Naive thymus-derived CD8-positive, alpha-beta T cell (primary cell): ENCODE measurements at regions not wholly inside any gene's neighbourhood (a gene's known extent, or its start where the extent isn't known, plus 50 kb on each side); places are given as distances from the start of the nearest gene placed in this dataset.
"Not testable (repeated sequence)": the region's sequence is repeated elsewhere in the genome, so short reads cannot be mapped to it uniquely, and the experiment has no call there.

Source experiments
- ATAC-seq, 2 donors: fragments of 150-1000 bp; cut with Tn5 transposase in 1 of 2; sonication (Bioruptor Pico), chemical (Tn5 transposase) in 1 of 2; 1 replicate in 1 of 2; 2 replicates in 1 of 2; pipeline ENCODE4 v1.10.0; 2021; ENCODE audit warnings: mild to moderate bottlenecking in 2 of 2, moderate library complexity in 2 of 2
- POLR2A ChIA-PET: fragments of 350-600 bp; sonication (Branson Sonifier 250); formaldehyde crosslinking; loops from one replicate; lab custom pipeline; 2021; ENCODE audit warnings: antibody characterized with exemption; lab: Charles Lee
- DNase-seq, 10 donors: peaks; one replicate each; pipeline versions ENCODE4 v3.0.0 to v3.0.0-alpha.2; 2020 to 2022
- H3K27ac Mint-ChIP-seq, 10 donors: one replicate each; pipeline ENCODE4 v1.8.0; 2020 to 2022; ENCODE audit warnings: mild to moderate bottlenecking in 10 of 10, mixed read lengths in 10 of 10, moderate library complexity in 4 of 10, inconsistent platforms in 1 of 10
- H3K27me3 Mint-ChIP-seq, 5 donors: one replicate each; pipeline ENCODE4 v1.8.0; 2021 to 2022; ENCODE audit warnings: mixed read lengths in 5 of 5
- H3K36me3 Mint-ChIP-seq, 3 donors: one replicate each; pipeline ENCODE4 v1.8.0; 2020 to 2022; ENCODE audit warnings: mixed read lengths in 3 of 3, mild to moderate bottlenecking in 2 of 3, inconsistent platforms in 1 of 3
- H3K4me1 Mint-ChIP-seq, 4 donors: one replicate each; pipeline ENCODE4 v1.8.0; 2021 to 2022; ENCODE audit warnings: mixed read lengths in 4 of 4
- H3K4me3 Mint-ChIP-seq, 10 donors: one replicate each; pipeline ENCODE4 v1.8.0; 2020 to 2022; ENCODE audit warnings: mild to moderate bottlenecking in 10 of 10, mixed read lengths in 10 of 10, moderate library complexity in 6 of 10, inconsistent platforms in 1 of 10
- H3K9me3 Mint-ChIP-seq, 9 donors: one replicate each; pipeline ENCODE4 v1.8.0; 2020 to 2022; ENCODE audit warnings: mixed read lengths in 9 of 9, mild to moderate bottlenecking in 3 of 9, inconsistent platforms in 1 of 9, moderate library complexity in 1 of 9

- no peak overlapping the region for H3K27ac Mint-ChIP-seq
- H3K27me3 Mint-ChIP-seq: peaks cover 24 to 49% (median 42%) of the 10 kb centered on the region in 5 donors
- no peak for DNase-seq
- peaks cover 0 to 3% (median 0%) of the 10 kb centered on the region in 4 donors for H3K4me1 Mint-ChIP-seq
- peaks cover 0 to 4% (median 0%) of the 10 kb centered on the region in 3 donors for H3K36me3 Mint-ChIP-seq
- no peak for ATAC-seq
- H3K9me3 Mint-ChIP-seq: peaks cover 0 to 5% (median 0%) of the 10 kb centered on the region in 9 donors
- POLR2A ChIA-PET: no interaction called here
- no peak overlapping the region for H3K4me3 Mint-ChIP-seq
Measured at GRCh38 chr11:44427432-44427831, 117.5 kb upstream of the ALX4 start.

GRCh38 chr11:44430140-44430539, 120.2 kb upstream of the ALX4 start:
- peaks cover 0 to 4% (median 0%) of the 10 kb centered on the region in 3 donors for H3K36me3 Mint-ChIP-seq
- H3K4me3 Mint-ChIP-seq: no peak overlapping the region
- ATAC-seq (no peak), DNase-seq (no peak)
- peaks cover 19 to 47% (median 36%) of the 10 kb centered on the region in 5 donors for H3K27me3 Mint-ChIP-seq
- H3K9me3 Mint-ChIP-seq: peaks cover 0 to 5% (median 0%) of the 10 kb centered on the region in 9 donors
- H3K4me1 Mint-ChIP-seq: no peaks in the 10 kb centered on the region
- H3K27ac Mint-ChIP-seq: no peak overlapping the region
- POLR2A ChIA-PET: no interaction called here

- no peak overlapping the region for H3K4me3 Mint-ChIP-seq
- peaks cover 20 to 60% (median 32%) of the 10 kb centered on the region in 5 donors for H3K27me3 Mint-ChIP-seq
- no peak overlapping the region for H3K27ac Mint-ChIP-seq
- ATAC-seq (no peak), DNase-seq (no peak)
- no peaks in the 10 kb centered on the region for H3K4me1 Mint-ChIP-seq
- H3K9me3 Mint-ChIP-seq: peaks cover 0 to 12% (median under 1%) of the 10 kb centered on the region in 9 donors
- POLR2A ChIA-PET: no interaction called here
- no peaks in the 10 kb centered on the region for H3K36me3 Mint-ChIP-seq
Measured at GRCh38 chr11:44434191-44434590, 124.3 kb upstream of the ALX4 start.

- Mint-ChIP-seq H3K4me1 (no peaks in the 10 kb centered on the region), H3K36me3 (peaks cover 0 to 6% (median 5%) of the 10 kb centered on the region in 3 donors), H3K27me3 (peaks cover 33 to 75% (median 45%) of the 10 kb centered on the region in 5 donors), H3K9me3 (peaks cover 0 to 33% (median 13%) of the 10 kb centered on the region in 9 donors), H3K4me3 (no peak overlapping the region), H3K27ac (no peak overlapping the region)
- DNase-seq (no peak), ATAC-seq (no peak)
- POLR2A ChIA-PET: no interaction called here
Measured at GRCh38 chr11:44437122-44437521, 127.2 kb upstream of the ALX4 start.

GRCh38 chr11:44442893-44443673, 122.4 kb upstream of the CD82 start:
- H3K27ac Mint-ChIP-seq, H3K4me3 Mint-ChIP-seq, H3K36me3 Mint-ChIP-seq, DNase-seq, POLR2A ChIA-PET, ATAC-seq, H3K4me1 Mint-ChIP-seq: not testable (repeated sequence)
- peaks cover 8 to 42% (median 37%) of the 10 kb centered on the region in 5 donors for H3K27me3 Mint-ChIP-seq
- H3K9me3 Mint-ChIP-seq: peaks cover 0 to 41% (median 15%) of the 10 kb centered on the region in 9 donors

GRCh38 chr11:44443836-44444769, 121.4 kb upstream of the CD82 start:
- H3K4me1 Mint-ChIP-seq: no peaks in the 10 kb centered on the region
- no peak overlapping the region for H3K27ac Mint-ChIP-seq
- no peak overlapping the region for H3K4me3 Mint-ChIP-seq
- H3K9me3 Mint-ChIP-seq: peaks cover 0 to 37% (median 15%) of the 10 kb centered on the region in 9 donors
- POLR2A ChIA-PET: no interaction called here
- ATAC-seq (no peak), DNase-seq (no peak)
- H3K27me3 Mint-ChIP-seq: peaks cover 5 to 33% (median 32%) of the 10 kb centered on the region in 5 donors
- peaks cover 0 to 6% (median 5%) of the 10 kb centered on the region in 3 donors for H3K36me3 Mint-ChIP-seq

GRCh38 chr11:44444770-44445321, 120.6 kb upstream of the CD82 start:
- H3K9me3 Mint-ChIP-seq: peaks cover 0 to 30% (median 14%) of the 10 kb centered on the region in 9 donors
- H3K36me3 Mint-ChIP-seq: peaks cover 0 to 6% (median 4%) of the 10 kb centered on the region in 3 donors
- no peak for DNase-seq
- ATAC-seq: no peak
- H3K27me3 Mint-ChIP-seq: peaks cover 4 to 26% (median 24%) of the 10 kb centered on the region in 5 donors
- H3K4me3 Mint-ChIP-seq: no peak overlapping the region
- POLR2A ChIA-PET: no interaction called here
- no peak overlapping the region for H3K27ac Mint-ChIP-seq
- no peaks in the 10 kb centered on the region for H3K4me1 Mint-ChIP-seq

GRCh38 chr11:44445500-44446365, 119.7 kb upstream of the CD82 start:
- H3K4me1 Mint-ChIP-seq: no peaks in the 10 kb centered on the region
- H3K27me3 Mint-ChIP-seq: peaks cover 0 to 20% (median 16%) of the 10 kb centered on the region in 5 donors
- H3K9me3 Mint-ChIP-seq: peaks cover 0 to 22% (median 7%) of the 10 kb centered on the region in 9 donors
- H3K36me3 Mint-ChIP-seq: no peaks in the 10 kb centered on the region
- POLR2A ChIA-PET: no interaction called here
- DNase-seq: no peak
- H3K4me3 Mint-ChIP-seq: no peak overlapping the region
- no peak overlapping the region for H3K27ac Mint-ChIP-seq
- ATAC-seq: no peak

GRCh38 chr11:44446366-44446762, 119.1 kb upstream of the CD82 start:
- Mint-ChIP-seq H3K27me3 (peaks cover 0 to 19% (median 13%) of the 10 kb centered on the region in 5 donors), H3K4me1 (no peaks in the 10 kb centered on the region), H3K4me3 (no peak overlapping the region), H3K27ac (no peak overlapping the region), H3K9me3 (peaks cover 0 to 16% (median 4%) of the 10 kb centered on the region in 9 donors), H3K36me3 (no peaks in the 10 kb centered on the region)
- no peak for DNase-seq
- POLR2A ChIA-PET: no interaction called here
- no peak for ATAC-seq

GRCh38 chr11:44446996-44447771, 118.3 kb upstream of the CD82 start:
- Mint-ChIP-seq H3K4me1 (no peaks in the 10 kb centered on the region), H3K27ac (no peak overlapping the region), H3K27me3 (peaks cover 0 to 16% (median 8%) of the 10 kb centered on the region in 5 donors), H3K9me3 (peaks cover 0 to 9% (median 2%) of the 10 kb centered on the region in 9 donors), H3K4me3 (no peak overlapping the region), H3K36me3 (no peaks in the 10 kb centered on the region)
- POLR2A ChIA-PET: no interaction called here
- DNase-seq (no peak), ATAC-seq (no peak)

GRCh38 chr11:44450295-44450932, 115.0 kb upstream of the CD82 start:
- DNase-seq: no peak
- peaks cover 0 to 6% (median 3%) of the 10 kb centered on the region in 5 donors for H3K27me3 Mint-ChIP-seq
- no peak overlapping the region for H3K4me3 Mint-ChIP-seq
- no peak overlapping the region for H3K27ac Mint-ChIP-seq
- H3K36me3 Mint-ChIP-seq: no peaks in the 10 kb centered on the region
- POLR2A ChIA-PET: no interaction called here
- ATAC-seq: no peak
- no peaks in the 10 kb centered on the region for H3K9me3 Mint-ChIP-seq
- H3K4me1 Mint-ChIP-seq: no peaks in the 10 kb centered on the region
